OCI-LY3 (cell line): ENCODE measurements at regions not wholly inside any gene's neighbourhood (a gene's known extent, or its start where the extent isn't known, plus 50 kb on each side); places are given as distances from the start of the nearest gene placed in this dataset.

Experiments
- H2AFZ ChIP-seq: fragments of 200-600, 300-600 bp; shearing (Covaris generic); 2 replicates; pipeline ENCODE4 v1.6.0; 2014; ENCODE audit warnings: antibody characterized with exemption, low read depth, low read length
- H3K27ac ChIP-seq: fragments of 200-600, 300-600 bp; sonication (generic); 2 replicates; pipeline ENCODE4 v1.5.1; 2014; ENCODE audit warnings: mild to moderate bottlenecking, low read length, moderate library complexity, mixed read lengths
- H3K27me3 ChIP-seq: fragments of 200-600, 300-600 bp; sonication (generic); 2 replicates; pipeline ENCODE4 v1.6.1; 2014; ENCODE audit warnings: low read depth, low read length, mixed read lengths
- H3K36me3 ChIP-seq: fragments of 200-600, 300-600 bp; sonication (generic); replicated peaks from 2 replicates; pipeline ENCODE3; 2014; ENCODE audit warnings: low read depth, low read length, mixed read lengths
- H3K4me1 ChIP-seq: fragments of 300-600, 200-600 bp; sonication (generic); 2 replicates; pipeline ENCODE4 v1.6.1; 2014; ENCODE audit warnings: low read length, mixed read lengths
- H3K4me2 ChIP-seq: fragments of 200-600, 300-600 bp; sonication (generic); 2 replicates; pipeline ENCODE4 v1.6.1; 2014; ENCODE audit warnings: low read length, mixed read lengths
- H3K4me3 ChIP-seq: fragments of 300-600, 200-600 bp; sonication (generic); 2 replicates; pipeline ENCODE4 v1.5.1; 2014; ENCODE audit warnings: antibody characterized with exemption, mild to moderate bottlenecking, low read length, moderate library complexity
- H3K79me2 ChIP-seq: fragments of 300-600, 200-600 bp; shearing (Covaris generic); 2 replicates; pipeline ENCODE4 v1.6.1; 2014; ENCODE audit warnings: mild to moderate bottlenecking, low read length, mixed read lengths
- H3K9ac ChIP-seq: fragments of 300-600, 200-600 bp; shearing (Covaris generic); 2 replicates; pipeline ENCODE4 v1.6.0; 2014; ENCODE audit warnings: mild to moderate bottlenecking, low read length, moderate library complexity
- H3K9me3 ChIP-seq: fragments of 200-600, 300-600 bp; shearing (Covaris generic); 2 replicates; pipeline ENCODE4 v1.6.1; 2014; ENCODE audit warnings: low read length, mixed read lengths; ENCODE audit not compliant: insufficient read depth
- H4K20me1 ChIP-seq: fragments of 200-600, 300-600 bp; sonication (generic); 2 replicates; pipeline ENCODE4 v1.6.1; 2016; ENCODE audit warnings: low read length, mixed read lengths; ENCODE audit not compliant: insufficient read depth
- CTCF ChIP-seq: fragments of 200-600, 300-600 bp; sonication (generic); IDR thresholded peaks from 2 replicates; pipeline ENCODE4 v1.5.1; 2014; ENCODE audit warnings: antibody characterized with exemption, low read length, low read depth
- EZH2phosphoT487 ChIP-seq: fragments of 200-600 bp; shearing (Covaris generic); IDR thresholded peaks from 2 replicates; pipeline ENCODE4 v1.6.1; 2018; ENCODE audit warnings: antibody characterized with exemption, mixed run types, low read depth

GRCh38 chr4:175346376-175346775, 428.2 kb downstream of the ADAM29 start:
- Histone ChIP-seq H3K79me2 (no peaks in the 10 kb centered on the region), H3K27me3 (no peaks in the 10 kb centered on the region), H3K27ac (no peak overlapping the region), H3K4me3 (no peak overlapping the region), H3K36me3 (no peaks in the 10 kb centered on the region), H3K4me2 (no peak overlapping the region), H3K9me3 (no peaks in the 10 kb centered on the region), H4K20me1 (no peaks in the 10 kb centered on the region), H3K9ac (no peak overlapping the region), H3K4me1 (no peaks in the 10 kb centered on the region), H2AFZ (no peak overlapping the region)
- TF ChIP-seq EZH2phosphoT487: no peak
- TF ChIP-seq CTCF: no peak

- Histone ChIP-seq H3K9ac (no peak overlapping the region), H3K79me2 (no peaks in the 10 kb centered on the region), H4K20me1 (no peaks in the 10 kb centered on the region), H3K4me2 (no peak overlapping the region), H3K4me1 (no peaks in the 10 kb centered on the region), H3K9me3 (no peaks in the 10 kb centered on the region), H2AFZ (no peak overlapping the region), H3K27ac (no peak overlapping the region), H3K27me3 (no peaks in the 10 kb centered on the region), H3K36me3 (no peaks in the 10 kb centered on the region), H3K4me3 (no peak overlapping the region)
- no peak for TF ChIP-seq EZH2phosphoT487
- TF ChIP-seq CTCF: no peak
Measured at GRCh38 chr4:175350246-175350645, 432.1 kb downstream of the ADAM29 start.

GRCh38 chr4:175351473-175351872, 433.3 kb downstream of the ADAM29 start:
- Histone ChIP-seq H3K9me3 (no peaks in the 10 kb centered on the region), H3K9ac (no peak overlapping the region), H3K27me3 (no peaks in the 10 kb centered on the region), H2AFZ (0 out of 2 replicates have a peak overlapping the region, but pooled peaks have one; percentile 33), H4K20me1 (no peaks in the 10 kb centered on the region), H3K4me2 (0 out of 2 replicates have a peak overlapping the region, but pooled peaks have one; percentile 13), H3K27ac (no peak overlapping the region), H3K4me3 (no peak overlapping the region), H3K36me3 (no peaks in the 10 kb centered on the region), H3K4me1 (no peaks in the 10 kb centered on the region), H3K79me2 (no peaks in the 10 kb centered on the region)
- no peak for TF ChIP-seq CTCF
- TF ChIP-seq EZH2phosphoT487: no peak

GRCh38 chr4:175369087-175369486, 443.0 kb downstream of the GPM6A start:
- H2AFZ ChIP-seq: no peak overlapping the region
- H4K20me1 ChIP-seq: no peaks in the 10 kb centered on the region
- TF ChIP-seq EZH2phosphoT487 (no peak), CTCF (no peak)

More at GRCh38 chr4:175369087-175369486, 443.0 kb downstream of the GPM6A start:
- Histone ChIP-seq H3K27ac (no peak overlapping the region), H3K9me3 (no peaks in the 10 kb centered on the region), H3K4me3 (no peak overlapping the region), H3K9ac (no peak overlapping the region), H3K27me3 (no peaks in the 10 kb centered on the region), H3K79me2 (no peaks in the 10 kb centered on the region), H3K4me2 (no peak overlapping the region), H3K36me3 (no peaks in the 10 kb centered on the region), H3K4me1 (no peaks in the 10 kb centered on the region)
